Natural killer cell treated with Interleukin-12 subunit alpha and Interleukin-12 subunit beta and Interleukin-15 and Interleukin-18, amount 100 ng/mL, for 72 hours (primary cell): ENCODE measurements at regions not wholly inside any gene's neighbourhood (a gene's known extent, or its start where the extent isn't known, plus 50 kb on each side); places are given as distances from the start of the nearest gene placed in this dataset.
A peak's percentile ranks its signal among the peaks of the same experiment; 100 is the strongest.

ENCODE experiments used
- ATAC-seq, 2 donors: fragments of 150-1000 bp; cut with Tn5 transposase in 1 of 2; sonication (Bioruptor Pico), chemical (Tn5 transposase) in 1 of 2; 2 replicates each; pipeline ENCODE4 v1.10.0; 2021
- DNase-seq: peaks from one replicate; pipeline ENCODE4 v3.0.0; 2022; ENCODE audit warnings: low spot score
- H3K27ac Mint-ChIP-seq, 2 donors: 1 replicate in 1 of 2; 2 replicates in 1 of 2; pipeline ENCODE4 v1.8.0; 2022; ENCODE audit warnings: mixed read lengths in 2 of 2, mild to moderate bottlenecking in 1 of 2, moderate library complexity in 1 of 2
- H3K27me3 Mint-ChIP-seq, 2 donors: 1 replicate in 1 of 2; 2 replicates in 1 of 2; pipeline ENCODE4 v1.8.0; 2022; ENCODE audit warnings: mixed read lengths in 2 of 2
- H3K36me3 Mint-ChIP-seq: one replicate; pipeline ENCODE4 v1.8.0; 2022; ENCODE audit warnings: mixed read lengths
- H3K4me1 Mint-ChIP-seq, 2 donors: 1 replicate in 1 of 2; 2 replicates in 1 of 2; pipeline ENCODE4 v1.8.0; 2022; ENCODE audit warnings: low read depth in 2 of 2, mixed read lengths in 2 of 2, mild to moderate bottlenecking in 1 of 2
- H3K4me3 Mint-ChIP-seq: one replicate; pipeline ENCODE4 v1.8.0; 2022; ENCODE audit warnings: mixed read lengths
- H3K9me3 Mint-ChIP-seq: 2 replicates; pipeline ENCODE4 v1.8.0; 2022; ENCODE audit warnings: mixed read lengths

- Mint-ChIP-seq H3K36me3 (no peaks in the 10 kb centered on the region), H3K27ac (peak overlapping the region in 1 of 2 donors; percentile 11), H3K4me1 (peaks cover 0 to 13% of the 10 kb centered on the region in 2 donors), H3K4me3 (no peak overlapping the region), H3K27me3 (peaks cover 14 to 19% of the 10 kb centered on the region in 2 donors), H3K9me3 (peaks cover 4% of the 10 kb centered on the region)
- DNase-seq (no peak), ATAC-seq (peak in 1 of 2 donors; percentile 78)
Observed at GRCh38 chr21:15560383-15561056, 169.3 kb upstream of the USP25 start.

DNA sequence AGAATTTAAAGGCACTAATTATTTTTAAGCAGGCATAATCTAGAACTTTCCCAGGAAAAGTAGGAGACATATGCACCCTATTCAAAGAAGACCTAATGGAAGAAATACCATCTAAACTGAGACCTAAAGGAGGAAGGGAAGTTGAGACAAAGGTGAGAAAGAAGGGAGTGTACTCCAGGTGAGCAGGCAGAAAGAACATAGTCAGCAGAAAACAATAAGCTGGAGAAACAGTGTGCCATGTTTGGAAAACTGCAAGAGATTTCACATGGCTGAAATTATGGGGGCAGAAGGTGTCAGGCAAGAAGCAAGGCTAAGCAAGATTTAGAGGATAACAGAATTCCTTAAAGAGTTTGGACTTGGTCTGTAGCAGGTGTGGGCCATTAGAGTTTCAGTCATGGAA, 167.0 kb upstream of the USP25 start:
- Mint-ChIP-seq H3K9me3 (peaks cover 4% of the 10 kb centered on the region), H3K27me3 (peaks cover 13 to 23% of the 10 kb centered on the region in 2 donors), H3K36me3 (no peaks in the 10 kb centered on the region)

DNA sequence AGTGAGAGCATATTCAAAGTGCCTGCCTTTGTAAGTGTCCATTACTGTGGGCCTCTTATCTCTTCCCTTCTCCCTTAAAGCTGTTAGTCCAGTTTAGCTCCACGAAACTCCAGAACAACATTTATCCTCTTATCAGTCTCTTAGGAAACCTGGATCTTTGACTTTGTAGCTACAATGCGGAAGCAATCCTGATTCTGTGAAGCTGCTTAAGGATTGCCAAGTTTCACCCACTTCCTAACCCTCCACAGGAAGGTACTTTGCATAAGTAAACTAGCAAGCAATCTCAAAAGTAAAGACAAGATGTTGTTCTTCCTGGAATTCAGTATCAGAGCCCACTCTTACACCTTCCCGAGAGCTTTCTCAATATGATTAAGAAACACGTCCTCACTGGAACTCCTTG, 164.9 kb upstream of the USP25 start:
- Mint-ChIP-seq H3K9me3 (no peaks in the 10 kb centered on the region), H3K27me3 (peaks cover 18 to 44% of the 10 kb centered on the region in 2 donors), H3K4me1 (peaks cover 0 to 10% of the 10 kb centered on the region in 2 donors), H3K36me3 (no peaks in the 10 kb centered on the region), H3K4me3 (no peak overlapping the region), H3K27ac (no peak overlapping the region)
- no peak for ATAC-seq
- no peak for DNase-seq

More for the DNA sequence above, 167.0 kb upstream of the USP25 start:
- Mint-ChIP-seq H3K4me1 (peaks cover 0 to 13% of the 10 kb centered on the region in 2 donors), H3K4me3 (no peak overlapping the region), H3K27ac (no peak overlapping the region)
- ATAC-seq (no peak), DNase-seq (no peak)

DNA sequence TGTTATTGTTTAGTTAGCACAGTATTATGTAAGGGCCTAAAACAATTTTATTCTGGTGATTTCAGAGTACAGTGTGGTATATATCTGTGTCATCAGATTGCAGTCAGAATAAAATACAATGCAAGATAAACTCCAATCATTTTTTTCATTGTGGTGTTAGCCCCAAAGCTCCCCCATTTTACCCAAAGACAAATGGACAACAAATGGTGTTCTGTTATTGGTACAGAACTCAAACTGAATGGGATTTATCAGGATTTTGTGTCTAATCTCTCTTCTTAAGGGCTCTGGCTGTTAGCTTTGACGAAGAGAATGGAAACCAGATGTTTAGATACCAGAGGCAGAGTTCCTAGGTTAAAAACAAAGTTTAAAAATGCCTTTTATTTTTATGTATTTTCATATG, 163.1 kb upstream of the USP25 start:
- no peaks in the 10 kb centered on the region for H3K9me3 Mint-ChIP-seq
- no peak overlapping the region for H3K27ac Mint-ChIP-seq
- no peaks in the 10 kb centered on the region for H3K36me3 Mint-ChIP-seq
- no peaks in the 10 kb centered on the region for H3K4me1 Mint-ChIP-seq
- no peak overlapping the region for H3K4me3 Mint-ChIP-seq
- no peak for DNase-seq
- H3K27me3 Mint-ChIP-seq, result peaks cover 22 to 51% of the 10 kb centered on the region in 2 donors
- no peak for ATAC-seq

DNA sequence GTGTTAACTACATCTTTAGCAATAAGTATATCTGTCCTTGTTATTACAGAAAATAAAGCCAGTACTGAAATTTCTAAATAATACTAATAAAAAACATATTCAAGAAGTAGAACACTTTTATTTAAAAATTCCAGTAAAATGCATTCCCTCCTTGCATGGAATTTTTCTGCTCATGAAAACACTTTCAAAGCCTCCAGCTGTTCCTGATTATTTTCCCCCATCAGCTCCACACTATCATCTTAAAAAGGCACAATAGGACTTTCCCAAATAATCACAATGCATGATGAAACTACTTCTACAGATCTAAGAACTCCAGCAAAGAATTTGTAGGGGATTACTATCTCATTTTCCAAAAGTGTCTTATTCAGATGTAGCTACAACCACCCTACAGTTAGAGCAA, 162.6 kb upstream of the USP25 start:
- no peaks in the 10 kb centered on the region for H3K4me1 Mint-ChIP-seq
- ATAC-seq (no peak), DNase-seq (no peak)
- no peak overlapping the region for H3K4me3 Mint-ChIP-seq
- peaks cover 22 to 51% of the 10 kb centered on the region in 2 donors for H3K27me3 Mint-ChIP-seq
- no peak overlapping the region for H3K27ac Mint-ChIP-seq
- no peaks in the 10 kb centered on the region for H3K9me3 Mint-ChIP-seq
- no peaks in the 10 kb centered on the region for H3K36me3 Mint-ChIP-seq

GRCh38 chr21:15568516-15568915, 161.3 kb upstream of the USP25 start:
- DNase-seq (no peak), ATAC-seq (no peak)
- no peak overlapping the region for H3K27ac Mint-ChIP-seq
- no peaks in the 10 kb centered on the region for H3K9me3 Mint-ChIP-seq
- peaks cover 20 to 39% of the 10 kb centered on the region in 2 donors for H3K27me3 Mint-ChIP-seq
- no peaks in the 10 kb centered on the region for H3K4me1 Mint-ChIP-seq
- H3K36me3 Mint-ChIP-seq, result no peaks in the 10 kb centered on the region
- H3K4me3 Mint-ChIP-seq, result no peak overlapping the region

GRCh38 chr21:15586752-15587427, 142.9 kb upstream of the USP25 start:
- no peaks in the 10 kb centered on the region for H3K9me3 Mint-ChIP-seq
- H3K27ac Mint-ChIP-seq, result no peak overlapping the region
- H3K27me3 Mint-ChIP-seq, result peaks cover 8 to 11% of the 10 kb centered on the region in 2 donors
- H3K36me3 Mint-ChIP-seq, result no peaks in the 10 kb centered on the region
- ATAC-seq, result no peak
- H3K4me1 Mint-ChIP-seq, result no peaks in the 10 kb centered on the region
- DNase-seq, result no peak
- no peak overlapping the region for H3K4me3 Mint-ChIP-seq

GRCh38 chr21:15592271-15592860, 137.4 kb upstream of the USP25 start:
- no peak overlapping the region for H3K4me3 Mint-ChIP-seq
- H3K9me3 Mint-ChIP-seq, result no peaks in the 10 kb centered on the region
- DNase-seq, result no peak
- no peak for ATAC-seq
- peaks cover 11 to 21% of the 10 kb centered on the region in 2 donors for H3K27me3 Mint-ChIP-seq
- H3K27ac Mint-ChIP-seq, result no peak overlapping the region
- H3K36me3 Mint-ChIP-seq, result no peaks in the 10 kb centered on the region
- H3K4me1 Mint-ChIP-seq, result no peaks in the 10 kb centered on the region

DNA sequence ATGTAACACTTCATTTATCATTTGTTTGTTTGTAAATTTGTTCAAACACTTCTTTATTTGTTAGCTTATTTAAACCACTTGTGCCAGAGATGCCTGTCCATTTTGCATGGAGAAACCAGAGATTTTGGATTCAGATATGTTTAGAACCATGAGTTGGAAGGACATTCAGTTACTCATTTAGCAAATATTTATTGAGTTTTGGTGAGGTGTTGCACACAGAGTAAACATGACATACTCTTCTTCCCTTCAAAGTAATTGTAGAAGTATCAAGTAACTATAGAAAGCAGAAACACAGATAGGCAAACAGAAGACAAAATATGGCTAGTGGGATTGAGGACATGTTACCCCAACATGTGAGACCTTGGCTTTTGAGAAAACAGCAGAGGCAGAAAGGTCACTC, 136.8 kb upstream of the USP25 start:
- peaks cover 12 to 25% of the 10 kb centered on the region in 2 donors for H3K27me3 Mint-ChIP-seq
- H3K27ac Mint-ChIP-seq, result no peak overlapping the region
- H3K36me3 Mint-ChIP-seq, result no peaks in the 10 kb centered on the region
- DNase-seq (no peak), ATAC-seq (no peak)
- no peaks in the 10 kb centered on the region for H3K9me3 Mint-ChIP-seq
- H3K4me1 Mint-ChIP-seq, result no peaks in the 10 kb centered on the region
- H3K4me3 Mint-ChIP-seq, result no peak overlapping the region

GRCh38 chr21:15601390-15601789, 128.4 kb upstream of the USP25 start:
- DNase-seq, result no peak
- no peak overlapping the region for H3K27ac Mint-ChIP-seq
- ATAC-seq, result no peak
- H3K9me3 Mint-ChIP-seq, result no peaks in the 10 kb centered on the region
- no peaks in the 10 kb centered on the region for H3K36me3 Mint-ChIP-seq
- H3K4me1 Mint-ChIP-seq, result no peaks in the 10 kb centered on the region
- no peak overlapping the region for H3K4me3 Mint-ChIP-seq
- peaks cover 6 to 8% of the 10 kb centered on the region in 2 donors for H3K27me3 Mint-ChIP-seq

DNA sequence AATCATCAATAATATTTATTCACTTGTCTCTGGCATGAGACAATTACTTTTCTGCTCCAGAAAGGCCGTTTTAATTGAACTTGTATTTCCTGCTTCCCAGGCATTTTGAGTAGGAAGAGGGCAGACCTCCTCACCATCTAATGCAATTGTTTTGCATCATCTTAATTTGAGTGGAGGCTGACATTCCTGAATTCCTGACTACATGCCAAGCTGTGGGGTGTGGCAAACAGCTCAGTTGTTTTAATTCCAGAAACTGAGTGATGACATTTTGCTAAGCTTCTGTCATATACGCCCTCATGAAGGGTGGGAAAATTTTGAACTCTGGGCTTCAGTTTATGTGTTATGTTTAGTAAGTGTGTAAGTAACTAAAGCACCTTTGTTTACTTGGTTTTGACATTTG, 125.4 kb upstream of the USP25 start:
- ATAC-seq, result no peak
- Mint-ChIP-seq H3K4me1 (no peaks in the 10 kb centered on the region), H3K4me3 (no peak overlapping the region), H3K27me3 (peaks cover 11 to 16% of the 10 kb centered on the region in 2 donors), H3K9me3 (no peaks in the 10 kb centered on the region), H3K27ac (no peak overlapping the region), H3K36me3 (no peaks in the 10 kb centered on the region)
- DNase-seq, result no peak

DNA sequence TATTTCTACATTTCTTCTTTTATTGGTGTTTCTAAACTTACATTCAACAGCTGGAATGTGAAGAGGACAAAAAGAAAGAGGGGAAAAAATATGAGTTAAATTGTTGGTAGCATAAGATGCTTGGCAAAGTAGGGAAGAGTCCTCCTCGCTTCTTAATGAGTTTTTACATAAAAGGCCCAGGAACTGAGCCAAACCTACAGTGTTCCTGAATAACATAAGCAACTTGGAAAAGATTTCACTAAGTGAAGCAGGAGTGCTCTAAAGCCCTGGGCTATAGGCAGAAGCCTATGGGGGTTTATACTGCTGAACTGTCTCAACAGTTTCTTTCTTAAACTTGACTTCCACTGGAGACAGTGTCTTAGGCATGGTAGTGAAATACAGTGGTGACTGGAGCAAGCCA, 115.0 kb upstream of the USP25 start:
- Mint-ChIP-seq H3K4me3 (no peak overlapping the region), H3K9me3 (no peaks in the 10 kb centered on the region), H3K36me3 (no peaks in the 10 kb centered on the region), H3K27ac (no peak overlapping the region), H3K4me1 (no peaks in the 10 kb centered on the region), H3K27me3 (peaks cover 4 to 11% of the 10 kb centered on the region in 2 donors)
- ATAC-seq, result no peak
- no peak for DNase-seq

DNA sequence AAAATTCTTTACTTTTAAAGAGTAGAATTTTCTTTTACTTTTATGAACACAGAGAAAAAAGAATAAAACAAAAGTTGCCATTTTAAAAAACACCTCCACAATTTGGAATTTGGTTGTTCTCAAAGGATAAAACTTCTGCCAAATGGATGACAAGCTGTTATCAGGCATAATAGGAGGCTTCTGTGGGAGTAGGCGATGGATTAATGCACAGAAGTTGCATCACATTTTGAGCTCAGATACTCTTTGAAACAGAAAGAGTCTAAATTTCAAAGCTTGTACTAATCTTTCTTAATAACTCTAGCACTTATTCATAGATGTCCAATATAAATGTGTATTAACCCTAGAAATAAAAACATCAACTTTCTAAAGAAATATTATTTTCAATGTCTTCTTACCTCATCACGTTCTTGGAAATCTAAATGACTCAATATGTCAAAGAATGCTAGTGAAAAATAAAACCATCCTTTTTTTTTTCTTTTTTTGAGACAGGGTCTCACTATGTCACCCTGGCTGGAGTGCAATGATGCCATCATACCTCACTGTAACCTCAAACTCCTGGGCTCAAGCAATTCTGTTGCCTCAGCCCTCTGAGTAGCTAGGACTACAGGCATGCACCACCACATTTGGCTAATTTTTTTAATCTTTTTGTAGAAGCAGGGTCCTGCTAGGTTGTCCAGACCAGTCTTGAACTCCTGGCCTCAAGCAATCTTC, 112.8 kb upstream of the USP25 start:
- H3K27me3 Mint-ChIP-seq, result peaks cover 4 to 11% of the 10 kb centered on the region in 2 donors
- no peak overlapping the region for H3K27ac Mint-ChIP-seq
- ATAC-seq, result no peak
- H3K4me3 Mint-ChIP-seq, result no peak overlapping the region
- H3K9me3 Mint-ChIP-seq, result no peaks in the 10 kb centered on the region
- no peaks in the 10 kb centered on the region for H3K36me3 Mint-ChIP-seq
- no peak for DNase-seq
- no peaks in the 10 kb centered on the region for H3K4me1 Mint-ChIP-seq

- Mint-ChIP-seq H3K27ac (no peak overlapping the region), H3K4me1 (no peaks in the 10 kb centered on the region), H3K9me3 (no peaks in the 10 kb centered on the region), H3K27me3 (peaks cover 9 to 13% of the 10 kb centered on the region in 2 donors), H3K36me3 (no peaks in the 10 kb centered on the region), H3K4me3 (no peak overlapping the region)
- DNase-seq (no peak), ATAC-seq (no peak)
Observed at GRCh38 chr21:15617964-15618363, 111.8 kb upstream of the USP25 start.
